ENCODE measurements at regions not wholly inside any gene's neighbourhood (a gene's known extent, or its start where the extent isn't known, plus 50 kb on each side); places are given as distances from the start of the nearest gene placed in this dataset.

DNA sequence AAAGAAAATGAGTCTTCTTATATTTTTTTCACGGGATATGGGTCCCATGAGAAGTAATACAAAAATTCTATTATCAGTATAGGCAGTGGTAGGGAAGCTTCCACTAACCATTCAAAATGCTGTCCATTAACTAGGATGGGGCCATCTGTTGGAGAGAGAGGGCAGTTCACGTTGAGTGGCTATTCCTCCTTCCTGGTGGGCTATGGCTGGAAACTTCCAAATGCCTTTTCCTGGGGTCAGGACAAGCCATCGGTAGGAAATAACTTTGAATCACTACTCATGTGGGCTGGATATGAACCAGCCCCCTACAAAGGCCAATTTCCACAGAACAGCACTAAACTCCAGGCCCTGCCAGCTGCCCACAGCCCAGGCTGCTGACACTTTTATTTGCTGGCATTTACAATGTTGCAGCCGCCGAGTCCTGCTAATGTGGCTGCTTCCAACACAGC is 156.1 kb upstream of the HNRNPA3 start:
- no peak overlapping the region for H3K4me3 ChIP-seq (ENCODE audit: low read depth, low read length)
- TF ChIP-seq, protein P1, sequence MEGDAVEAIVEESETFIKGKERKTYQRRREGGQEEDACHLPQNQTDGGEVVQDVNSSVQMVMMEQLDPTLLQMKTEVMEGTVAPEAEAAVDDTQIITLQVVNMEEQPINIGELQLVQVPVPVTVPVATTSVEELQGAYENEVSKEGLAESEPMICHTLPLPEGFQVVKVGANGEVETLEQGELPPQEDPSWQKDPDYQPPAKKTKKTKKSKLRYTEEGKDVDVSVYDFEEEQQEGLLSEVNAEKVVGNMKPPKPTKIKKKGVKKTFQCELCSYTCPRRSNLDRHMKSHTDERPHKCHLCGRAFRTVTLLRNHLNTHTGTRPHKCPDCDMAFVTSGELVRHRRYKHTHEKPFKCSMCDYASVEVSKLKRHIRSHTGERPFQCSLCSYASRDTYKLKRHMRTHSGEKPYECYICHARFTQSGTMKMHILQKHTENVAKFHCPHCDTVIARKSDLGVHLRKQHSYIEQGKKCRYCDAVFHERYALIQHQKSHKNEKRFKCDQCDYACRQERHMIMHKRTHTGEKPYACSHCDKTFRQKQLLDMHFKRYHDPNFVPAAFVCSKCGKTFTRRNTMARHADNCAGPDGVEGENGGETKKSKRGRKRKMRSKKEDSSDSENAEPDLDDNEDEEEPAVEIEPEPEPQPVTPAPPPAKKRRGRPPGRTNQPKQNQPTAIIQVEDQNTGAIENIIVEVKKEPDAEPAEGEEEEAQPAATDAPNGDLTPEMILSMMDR (IDR thresholded peaks at IDR 0.05; ENCODE audit: borderline replicate concordance, insufficient read depth, low read depth, low read length) = peak; percentile 18; the same call in 1 of the 2 replicates

DNA sequence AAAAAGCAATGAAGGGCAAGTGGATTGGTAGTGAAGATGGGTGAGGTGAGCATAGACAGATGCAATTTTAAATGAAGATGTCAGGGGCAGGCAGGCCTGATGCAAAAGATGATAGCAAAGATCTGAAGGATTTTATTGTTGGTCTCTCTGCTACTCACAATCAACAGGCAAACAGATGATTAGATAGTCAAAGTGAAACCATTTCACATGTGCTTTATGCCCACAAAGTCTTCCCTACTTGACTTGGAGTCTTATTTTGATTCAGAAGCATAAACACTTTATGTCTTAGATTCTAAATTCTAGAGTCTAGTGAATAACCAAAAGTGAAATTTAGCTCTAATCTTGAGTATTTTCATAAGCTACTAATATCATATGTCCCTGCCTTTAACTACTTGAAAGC is 153.8 kb upstream of the HNRNPA3 start:
- TF ChIP-seq, protein P1 (IDR thresholded peaks at IDR 0.05; ENCODE audit: borderline replicate concordance, insufficient read depth, low read depth, low read length) = no peak
- H3K4me3 ChIP-seq (ENCODE audit: low read depth, low read length) = no peak overlapping the region

DNA sequence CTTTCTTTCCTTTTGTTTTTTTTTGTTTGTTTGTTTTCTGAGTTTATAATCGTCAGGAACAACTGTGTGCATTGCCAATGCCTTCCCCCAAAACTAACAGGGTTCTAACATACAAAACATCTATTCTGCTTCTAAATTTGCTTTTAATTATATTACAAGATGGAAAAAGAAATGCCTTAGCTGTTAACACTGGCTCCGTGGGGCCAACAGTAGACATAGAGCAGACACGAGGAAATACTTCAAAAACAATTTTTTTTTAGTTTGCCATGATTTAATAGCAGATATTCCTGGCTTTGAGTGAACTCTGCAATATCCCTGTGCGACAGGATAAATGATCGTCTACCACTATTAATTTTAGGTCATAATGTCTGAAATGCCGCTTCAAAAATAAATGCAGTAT is 153.3 kb upstream of the HNRNPA3 start:
- H3K4me3 ChIP-seq (ENCODE audit: low read depth, low read length) = no peak overlapping the region
- TF ChIP-seq, protein P1 (IDR thresholded peaks at IDR 0.05; ENCODE audit: borderline replicate concordance, insufficient read depth, low read depth, low read length) = no peak

DNA sequence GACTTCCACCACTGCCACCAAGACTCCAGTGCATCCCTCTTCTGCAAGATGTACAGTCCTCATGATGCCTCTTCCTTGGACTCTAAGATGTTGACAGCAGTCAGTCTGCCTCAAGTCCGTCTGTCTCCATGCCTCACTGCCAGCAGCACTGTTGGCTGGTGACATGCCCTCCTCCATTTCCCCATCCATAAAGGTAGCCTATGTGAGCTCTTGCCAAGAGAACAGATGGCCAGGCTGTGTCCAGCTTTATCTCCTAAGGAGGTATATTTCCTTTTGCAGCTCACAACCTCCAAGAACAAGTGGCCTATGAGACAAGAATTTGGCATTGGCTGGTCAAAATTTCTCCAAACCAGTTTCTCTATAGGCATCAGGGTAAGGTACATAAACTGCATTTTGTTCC is 149.3 kb upstream of the HNRNPA3 start:
- TF ChIP-seq, protein P1 (IDR thresholded peaks at IDR 0.05; ENCODE audit: borderline replicate concordance, insufficient read depth, low read depth, low read length) = no peak
- no peak overlapping the region for H3K4me3 ChIP-seq (ENCODE audit: low read depth, low read length)

DNA sequence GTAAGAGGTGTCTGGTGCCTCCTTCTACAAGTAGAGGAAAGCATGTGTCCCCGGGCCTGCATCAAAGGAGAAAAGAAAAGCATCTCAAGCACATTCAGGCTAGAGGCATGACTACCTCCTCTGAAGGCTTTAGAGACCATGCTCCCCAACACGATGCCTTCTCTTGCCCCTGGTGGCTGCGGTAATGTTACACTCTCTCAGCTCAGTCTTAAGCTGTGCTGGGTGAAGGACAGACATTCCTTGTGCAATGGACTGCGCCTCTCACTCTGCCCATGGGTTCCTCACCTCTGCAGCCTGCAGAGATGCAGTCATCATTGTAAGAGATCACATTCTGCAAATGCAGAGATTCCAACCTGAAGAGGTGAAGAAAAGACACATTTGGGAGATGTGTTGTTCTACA is 148.2 kb upstream of the HNRNPA3 start:
- TF ChIP-seq, protein P1 (IDR thresholded peaks at IDR 0.05; ENCODE audit: borderline replicate concordance, insufficient read depth, low read depth, low read length) = no peak
- H3K4me3 ChIP-seq (ENCODE audit: low read depth, low read length) = no peak overlapping the region

DNA sequence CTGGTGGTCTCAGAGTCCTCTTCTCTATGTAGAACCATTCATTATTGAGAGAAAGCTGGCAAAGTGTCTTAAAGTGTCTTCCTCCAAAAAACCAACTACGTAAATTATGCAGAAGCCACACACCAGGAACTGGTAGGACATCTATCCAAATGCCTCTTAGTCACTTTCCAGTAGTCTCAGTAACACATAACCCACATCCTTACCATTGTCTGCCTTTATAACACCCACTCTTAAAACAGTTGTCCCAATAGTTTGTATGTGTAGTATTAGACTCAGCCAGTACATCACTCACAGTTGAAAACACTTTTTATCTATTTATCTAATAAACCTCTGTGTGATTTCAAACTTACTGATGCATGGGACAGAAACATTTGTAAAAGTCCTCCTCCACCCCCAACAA is 143.6 kb upstream of the HNRNPA3 start:
- no peak overlapping the region for H3K4me3 ChIP-seq (ENCODE audit: low read depth, low read length)
- TF ChIP-seq, protein P1 (IDR thresholded peaks at IDR 0.05; ENCODE audit: borderline replicate concordance, insufficient read depth, low read depth, low read length) = no peak

DNA sequence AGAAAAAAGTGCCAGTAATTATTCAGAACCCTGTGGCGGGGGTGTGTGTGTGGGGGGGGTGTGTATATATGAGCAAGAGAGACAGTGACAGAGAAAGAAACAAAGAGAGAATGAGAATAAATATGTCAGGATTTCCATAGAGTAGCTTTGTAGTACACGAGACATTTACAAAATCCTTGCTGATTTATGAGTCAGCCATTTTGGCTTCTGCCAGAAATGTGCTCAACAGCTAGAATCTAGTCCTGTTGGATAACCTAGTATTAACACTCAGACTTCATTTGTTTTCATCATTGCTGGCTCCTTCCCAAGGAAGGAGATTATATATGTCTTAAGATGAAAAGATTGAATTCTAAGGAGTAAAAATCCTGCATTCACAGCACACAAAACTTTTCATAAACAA is 140.5 kb upstream of the HNRNPA3 start:
- H3K4me3 ChIP-seq (ENCODE audit: low read depth, low read length) = no peak overlapping the region
- TF ChIP-seq, protein P1 (IDR thresholded peaks at IDR 0.05; ENCODE audit: borderline replicate concordance, insufficient read depth, low read depth, low read length) = no peak

Measured in GM12875 (cell line).